ENCODE measurements at regions not wholly inside any gene's neighbourhood (a gene's known extent, or its start where the extent isn't known, plus 50 kb on each side); places are given as distances from the start of the nearest gene placed in this dataset.
A peak's percentile ranks its signal among the peaks of the same experiment; 100 is the strongest.

GRCh38 chr13:105806628-105806920 is 728.9 kb downstream of the EFNB2 start:
- intact Hi-C loops (cut with DNase I) = loop anchor here in 1 of 10 donors (5.0 kb wide), 1 partner anchor 1716 kb away; no protein-coding TSS in a partner anchor
- ATAC-seq = no peak
- WGBS, 2 donors = 73 to 75% methylated on average over 3 of the region's 3 CpGs

GRCh38 chr13:105805892-105806627 is 729.4 kb downstream of the EFNB2 start:
- WGBS, 2 donors = 82 to 87% methylated on average over 6 of the region's 6 CpGs
- Histone ChIP-seq H3K4me3 (no peak overlapping the region), H3K27me3 (no peaks in the 10 kb centered on the region), H3K9me3 (no peaks in the 10 kb centered on the region), H3K27ac (no peak overlapping the region), H3K36me3 (no peaks in the 10 kb centered on the region), H3K4me1 (no peaks in the 10 kb centered on the region)
- ATAC-seq = no peak
- no peak for DNase-seq
- no peak for TF ChIP-seq CTCF (IDR thresholded peaks at IDR 0.05)
- intact Hi-C loops (cut with DNase I) = loop anchor here in 1 of 10 donors (5.0 kb wide), 1 partner anchor 1716 kb away; no protein-coding TSS in a partner anchor

More at GRCh38 chr13:105806628-105806920, 728.9 kb downstream of the EFNB2 start:
- TF ChIP-seq CTCF (IDR thresholded peaks at IDR 0.05) = no peak
- H3K27me3 ChIP-seq = no peaks in the 10 kb centered on the region
- DNase-seq = no peak
- H3K4me1 ChIP-seq = no peaks in the 10 kb centered on the region
- no peak overlapping the region for H3K27ac ChIP-seq
- H3K36me3 ChIP-seq = no peaks in the 10 kb centered on the region
- no peak overlapping the region for H3K4me3 ChIP-seq
- no peaks in the 10 kb centered on the region for H3K9me3 ChIP-seq

GRCh38 chr13:105804561-105805190 is 730.8 kb downstream of the EFNB2 start:
- H3K36me3 ChIP-seq = no peaks in the 10 kb centered on the region
- no peak overlapping the region for H3K27ac ChIP-seq
- WGBS, 2 donors = 66 to 67% methylated on average over 3 of the region's 3 CpGs
- H3K9me3 ChIP-seq = no peaks in the 10 kb centered on the region
- H3K27me3 ChIP-seq = no peaks in the 10 kb centered on the region
- DNase-seq = peak in 1 of 2 donors; percentile 7
- intact Hi-C loops (cut with DNase I) = loop anchor here in 1 of 10 donors (5.0 kb wide), 1 partner anchor 1718 kb away; no protein-coding TSS in a partner anchor
- no peak for TF ChIP-seq CTCF (IDR thresholded peaks at IDR 0.05)
- no peaks in the 10 kb centered on the region for H3K4me1 ChIP-seq
- ATAC-seq = no peak
- H3K4me3 ChIP-seq = no peak overlapping the region

GRCh38 chr13:105799155-105799554 is 736.3 kb downstream of the EFNB2 start:
- Histone ChIP-seq H3K4me3 (no peak overlapping the region), H3K27me3 (no peaks in the 10 kb centered on the region), H3K27ac (no peak overlapping the region), H3K36me3 (no peaks in the 10 kb centered on the region), H3K4me1 (no peaks in the 10 kb centered on the region), H3K9me3 (no peaks in the 10 kb centered on the region)
- ATAC-seq (no peak), DNase-seq (no peak)
- no peak for TF ChIP-seq CTCF (IDR thresholded peaks at IDR 0.05)
- intact Hi-C loops (cut with DNase I) = no loop called here
